ENCODE measurements at regions not wholly inside any gene's neighbourhood (a gene's known extent, or its start where the extent isn't known, plus 50 kb on each side); places are given as distances from the start of the nearest gene placed in this dataset.

GRCh38 chr16:76612497-76612896 lies 335.3 kb downstream of the CNTNAP4 start:
- no peaks in the 10 kb centered on the region for H3K4me1 ChIP-seq
- H3K4me3 ChIP-seq = no peak overlapping the region
- H3K27me3 ChIP-seq = no peaks in the 10 kb centered on the region
- no peaks in the 10 kb centered on the region for H3K36me3 ChIP-seq
- DNase-seq = no peak
- no peaks in the 10 kb centered on the region for H3K9me3 ChIP-seq (replicated peaks)
- no peak overlapping the region for H3K27ac ChIP-seq

GRCh38 chr16:76614269-76614668 lies 337.1 kb downstream of the CNTNAP4 start:
- Histone ChIP-seq H3K9me3 (replicated peaks) (no peaks in the 10 kb centered on the region), H3K27ac (no peak overlapping the region), H3K4me1 (no peaks in the 10 kb centered on the region), H3K36me3 (no peaks in the 10 kb centered on the region), H3K27me3 (no peaks in the 10 kb centered on the region), H3K4me3 (no peak overlapping the region)
- no peak for DNase-seq

- Histone ChIP-seq H3K27me3 (no peaks in the 10 kb centered on the region), H3K36me3 (no peaks in the 10 kb centered on the region), H3K9me3 (replicated peaks) (no peaks in the 10 kb centered on the region), H3K4me3 (no peak overlapping the region), H3K27ac (no peak overlapping the region), H3K4me1 (no peaks in the 10 kb centered on the region)
- DNase-seq = no peak
Measured at GRCh38 chr16:76622876-76623275, 345.7 kb downstream of the CNTNAP4 start.

- Histone ChIP-seq H3K4me1 (no peaks in the 10 kb centered on the region), H3K36me3 (no peaks in the 10 kb centered on the region), H3K9me3 (replicated peaks) (no peaks in the 10 kb centered on the region), H3K27me3 (no peaks in the 10 kb centered on the region), H3K4me3 (no peak overlapping the region), H3K27ac (no peak overlapping the region)
- DNase-seq = no peak
Measured at GRCh38 chr16:76634847-76635697, 357.9 kb downstream of the CNTNAP4 start.

GRCh38 chr16:76639685-76640289 lies 362.6 kb downstream of the CNTNAP4 start:
- Histone ChIP-seq H3K27ac (no peak overlapping the region), H3K4me1 (no peaks in the 10 kb centered on the region)
- peak; percentile 2 to 22 for DNase-seq

GRCh38 chr16:76650582-76650981 lies 373.4 kb downstream of the CNTNAP4 start:
- Histone ChIP-seq H3K4me3 (no peak overlapping the region), H3K9me3 (replicated peaks) (no peaks in the 10 kb centered on the region), H3K36me3 (no peaks in the 10 kb centered on the region), H3K27ac (no peak overlapping the region), H3K27me3 (no peaks in the 10 kb centered on the region), H3K4me1 (no peaks in the 10 kb centered on the region)
- DNase-seq = no peak

More at GRCh38 chr16:76639685-76640289, 362.6 kb downstream of the CNTNAP4 start:
- Histone ChIP-seq H3K36me3 (no peaks in the 10 kb centered on the region), H3K9me3 (replicated peaks) (no peaks in the 10 kb centered on the region), H3K27me3 (no peaks in the 10 kb centered on the region), H3K4me3 (no peak overlapping the region)

- Histone ChIP-seq H3K27me3 (no peaks in the 10 kb centered on the region), H3K4me3 (no peak overlapping the region), H3K27ac (no peak overlapping the region), H3K4me1 (no peaks in the 10 kb centered on the region), H3K9me3 (replicated peaks) (no peaks in the 10 kb centered on the region), H3K36me3 (no peaks in the 10 kb centered on the region)
- DNase-seq = peak; percentile 6 to 44
Measured at GRCh38 chr16:76653390-76654026, 376.3 kb downstream of the CNTNAP4 start.

- no peaks in the 10 kb centered on the region for H3K36me3 ChIP-seq
- H3K4me1 ChIP-seq = no peaks in the 10 kb centered on the region
- no peak overlapping the region for H3K27ac ChIP-seq
- no peaks in the 10 kb centered on the region for H3K9me3 ChIP-seq (replicated peaks)
- H3K4me3 ChIP-seq = no peak overlapping the region
- DNase-seq = no peak
- H3K27me3 ChIP-seq = no peaks in the 10 kb centered on the region
Measured at GRCh38 chr16:76654088-76654820, 377.1 kb downstream of the CNTNAP4 start.

- Histone ChIP-seq H3K27me3 (no peaks in the 10 kb centered on the region), H3K27ac (no peak overlapping the region), H3K4me3 (no peak overlapping the region), H3K4me1 (no peaks in the 10 kb centered on the region), H3K9me3 (replicated peaks) (no peaks in the 10 kb centered on the region), H3K36me3 (no peaks in the 10 kb centered on the region)
- DNase-seq = no peak
Measured at GRCh38 chr16:76656994-76657393, 379.8 kb downstream of the CNTNAP4 start.

GRCh38 chr16:76661691-76662235 lies 384.6 kb downstream of the CNTNAP4 start:
- no peaks in the 10 kb centered on the region for H3K36me3 ChIP-seq
- H3K9me3 ChIP-seq (replicated peaks) = no peaks in the 10 kb centered on the region
- no peak for DNase-seq
- H3K27me3 ChIP-seq = no peaks in the 10 kb centered on the region
- H3K4me3 ChIP-seq = no peak overlapping the region
- H3K27ac ChIP-seq = no peak overlapping the region
- no peaks in the 10 kb centered on the region for H3K4me1 ChIP-seq

- H3K4me3 ChIP-seq = no peak overlapping the region
- H3K4me1 ChIP-seq = no peaks in the 10 kb centered on the region
- no peak for DNase-seq
- H3K9me3 ChIP-seq (replicated peaks) = no peaks in the 10 kb centered on the region
- no peaks in the 10 kb centered on the region for H3K36me3 ChIP-seq
- no peaks in the 10 kb centered on the region for H3K27me3 ChIP-seq
- no peak overlapping the region for H3K27ac ChIP-seq
Measured at GRCh38 chr16:76665571-76666275, 388.5 kb downstream of the CNTNAP4 start.

- Histone ChIP-seq H3K4me1 (no peaks in the 10 kb centered on the region), H3K27me3 (no peaks in the 10 kb centered on the region), H3K9me3 (replicated peaks) (no peaks in the 10 kb centered on the region), H3K36me3 (no peaks in the 10 kb centered on the region), H3K4me3 (no peak overlapping the region), H3K27ac (no peak overlapping the region)
- peak; percentile 1 to 13 for DNase-seq
Measured at GRCh38 chr16:76668207-76668725, 391.1 kb downstream of the CNTNAP4 start.

GRCh38 chr16:76669288-76669687 lies 392.1 kb downstream of the CNTNAP4 start:
- Histone ChIP-seq H3K4me1 (no peaks in the 10 kb centered on the region), H3K9me3 (replicated peaks) (no peaks in the 10 kb centered on the region), H3K27me3 (no peaks in the 10 kb centered on the region), H3K4me3 (no peak overlapping the region), H3K36me3 (no peaks in the 10 kb centered on the region), H3K27ac (no peak overlapping the region)
- DNase-seq = no peak
